Colonic mucosa (tissue), 4 donors: ENCODE measurements at regions not wholly inside any gene's neighbourhood (a gene's known extent, or its start where the extent isn't known, plus 50 kb on each side); places are given as distances from the start of the nearest gene placed in this dataset.

ENCODE experiments used
- DNase-seq: peaks from one replicate; pipeline ENCODE4 v3.0.0-alpha.2; 2020
- H3K27ac ChIP-seq: fragments of 200-600 bp; one replicate; pipeline ENCODE4 v1.8.0; 2021
- H3K27me3 ChIP-seq: fragments of 200-600 bp; one replicate; pipeline ENCODE4 v1.8.0; 2021
- H3K36me3 ChIP-seq: fragments of 200-600 bp; one replicate; pipeline ENCODE4 v1.8.0; 2021
- H3K4me1 ChIP-seq: fragments of 200-600 bp; one replicate; pipeline ENCODE4 v1.8.0; 2021; ENCODE audit warnings: mild to moderate bottlenecking
- H3K4me3 ChIP-seq: fragments of 200-600 bp; one replicate; pipeline ENCODE4 v1.8.0; 2021
- H3K9ac ChIP-seq, 2 donors: one replicate each; pipeline ENCODE4 v1.7.0; 2013; ENCODE audit warnings: control low read depth in 2 of 2, low read depth in 2 of 2, low read length in 2 of 2
- H3K9me3 ChIP-seq: fragments of 200-600 bp; one replicate; pipeline ENCODE4 v1.8.0; 2021
- intact Hi-C: fragments of 100-400 bp; cut with DNase I; formaldehyde crosslinking; loops from one replicate; pipeline ENCODE4 v1.14.1; 2022
- TF ChIP-seq, protein P1 (sequence below): fragments of 200-600 bp; IDR thresholded peaks from one replicate; pipeline ENCODE4 v1.8.0; 2022; ENCODE audit warnings: antibody characterized with exemption, mild to moderate bottlenecking
- donor health status: healthy.
- donor health status: DM: no; HTN: no; CAD: no.
- donor health status: DM: no; HTN: no; CAD: no.

DNA sequence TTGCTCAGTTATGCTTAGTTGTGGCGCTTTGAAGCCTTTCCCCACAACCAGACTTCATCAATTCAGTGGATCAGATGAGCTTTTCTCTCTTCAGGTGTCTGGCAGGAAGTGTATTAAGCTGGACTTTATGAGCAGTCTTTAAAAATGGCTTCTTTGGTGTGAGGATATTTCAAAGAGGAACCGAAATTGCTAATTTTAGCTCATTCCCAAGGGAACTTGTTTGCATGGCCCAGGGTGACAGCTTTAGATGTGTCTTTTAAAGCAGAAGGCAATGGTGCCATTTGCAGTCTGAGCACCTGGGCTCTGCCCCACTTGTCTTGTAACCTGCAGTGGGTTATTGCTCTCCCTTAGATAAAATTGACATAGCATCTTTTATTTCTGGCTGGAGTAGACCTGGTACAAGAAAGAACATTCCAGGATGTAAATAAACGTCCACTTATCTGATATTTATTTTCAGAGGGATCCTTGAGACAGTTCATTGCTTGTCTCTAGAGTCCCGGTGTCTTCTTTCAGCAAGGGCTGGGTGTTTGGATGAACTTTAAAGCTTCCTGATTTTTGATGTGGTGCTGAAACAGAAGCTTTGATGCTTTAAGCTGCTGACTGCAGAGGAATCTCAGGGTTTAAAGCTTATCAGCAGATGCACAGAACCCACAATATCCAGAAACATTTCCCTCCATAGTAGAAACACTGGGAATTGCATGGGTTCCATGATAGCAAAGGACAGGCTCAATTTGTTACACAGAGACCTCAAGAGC, 241.7 kb downstream of the ADGRL2 start:
- Histone ChIP-seq H3K9ac (no peak overlapping the region), H3K9me3 (no peaks in the 10 kb centered on the region), H3K4me1 (no peaks in the 10 kb centered on the region), H3K27ac (no peak overlapping the region), H3K27me3 (no peaks in the 10 kb centered on the region), H3K4me3 (no peak overlapping the region), H3K36me3 (no peaks in the 10 kb centered on the region)
- no peak for DNase-seq
- intact Hi-C loops: no loop called here
- TF ChIP-seq, protein P1, sequence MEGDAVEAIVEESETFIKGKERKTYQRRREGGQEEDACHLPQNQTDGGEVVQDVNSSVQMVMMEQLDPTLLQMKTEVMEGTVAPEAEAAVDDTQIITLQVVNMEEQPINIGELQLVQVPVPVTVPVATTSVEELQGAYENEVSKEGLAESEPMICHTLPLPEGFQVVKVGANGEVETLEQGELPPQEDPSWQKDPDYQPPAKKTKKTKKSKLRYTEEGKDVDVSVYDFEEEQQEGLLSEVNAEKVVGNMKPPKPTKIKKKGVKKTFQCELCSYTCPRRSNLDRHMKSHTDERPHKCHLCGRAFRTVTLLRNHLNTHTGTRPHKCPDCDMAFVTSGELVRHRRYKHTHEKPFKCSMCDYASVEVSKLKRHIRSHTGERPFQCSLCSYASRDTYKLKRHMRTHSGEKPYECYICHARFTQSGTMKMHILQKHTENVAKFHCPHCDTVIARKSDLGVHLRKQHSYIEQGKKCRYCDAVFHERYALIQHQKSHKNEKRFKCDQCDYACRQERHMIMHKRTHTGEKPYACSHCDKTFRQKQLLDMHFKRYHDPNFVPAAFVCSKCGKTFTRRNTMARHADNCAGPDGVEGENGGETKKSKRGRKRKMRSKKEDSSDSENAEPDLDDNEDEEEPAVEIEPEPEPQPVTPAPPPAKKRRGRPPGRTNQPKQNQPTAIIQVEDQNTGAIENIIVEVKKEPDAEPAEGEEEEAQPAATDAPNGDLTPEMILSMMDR: no peak
